ENCODE measurements at regions not wholly inside any gene's neighbourhood (a gene's known extent, or its start where the extent isn't known, plus 50 kb on each side); places are given as distances from the start of the nearest gene placed in this dataset.
"Not testable (repeated sequence)": the region's sequence is repeated elsewhere in the genome, so short reads cannot be mapped to it uniquely, and the experiment has no call there.

DNA sequence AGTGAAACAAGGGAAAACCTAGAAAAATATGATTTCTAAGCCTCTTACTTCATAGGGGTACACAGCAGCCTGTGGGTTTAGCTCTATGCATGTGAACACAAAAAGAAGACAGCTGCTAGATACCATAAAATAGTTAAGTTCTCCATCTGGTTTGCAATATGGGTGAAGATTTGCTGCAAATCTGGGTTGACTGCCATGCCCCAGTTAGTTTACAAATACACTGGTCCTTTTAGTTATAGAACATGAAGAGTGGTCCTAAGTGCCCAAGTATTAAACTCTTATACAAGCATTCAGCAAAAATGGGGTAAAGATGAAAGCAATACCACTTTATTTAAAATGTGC, 176.1 kb downstream of the AEBP2 start:
- Histone ChIP-seq H3K9ac (ENCODE audit: low read depth in 2 of 2, low read length in 2 of 2) (no peak overlapping the region), H3K27me3 (no peaks in the 10 kb centered on the region), H3K4me1 (no peaks in the 10 kb centered on the region), H3K4me3 (no peak overlapping the region), H3K36me3 (no peaks in the 10 kb centered on the region), H3K9me3 (no peaks in the 10 kb centered on the region), H3K27ac (no peak overlapping the region)
- TF ChIP-seq, protein P1, sequence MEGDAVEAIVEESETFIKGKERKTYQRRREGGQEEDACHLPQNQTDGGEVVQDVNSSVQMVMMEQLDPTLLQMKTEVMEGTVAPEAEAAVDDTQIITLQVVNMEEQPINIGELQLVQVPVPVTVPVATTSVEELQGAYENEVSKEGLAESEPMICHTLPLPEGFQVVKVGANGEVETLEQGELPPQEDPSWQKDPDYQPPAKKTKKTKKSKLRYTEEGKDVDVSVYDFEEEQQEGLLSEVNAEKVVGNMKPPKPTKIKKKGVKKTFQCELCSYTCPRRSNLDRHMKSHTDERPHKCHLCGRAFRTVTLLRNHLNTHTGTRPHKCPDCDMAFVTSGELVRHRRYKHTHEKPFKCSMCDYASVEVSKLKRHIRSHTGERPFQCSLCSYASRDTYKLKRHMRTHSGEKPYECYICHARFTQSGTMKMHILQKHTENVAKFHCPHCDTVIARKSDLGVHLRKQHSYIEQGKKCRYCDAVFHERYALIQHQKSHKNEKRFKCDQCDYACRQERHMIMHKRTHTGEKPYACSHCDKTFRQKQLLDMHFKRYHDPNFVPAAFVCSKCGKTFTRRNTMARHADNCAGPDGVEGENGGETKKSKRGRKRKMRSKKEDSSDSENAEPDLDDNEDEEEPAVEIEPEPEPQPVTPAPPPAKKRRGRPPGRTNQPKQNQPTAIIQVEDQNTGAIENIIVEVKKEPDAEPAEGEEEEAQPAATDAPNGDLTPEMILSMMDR (IDR thresholded peaks at IDR 0.05): no peak
- DNase-seq: no peak
- intact Hi-C loops (cut with DNase I): no loop called here

GRCh38 chr12:19616781-19617180, 177.5 kb downstream of the AEBP2 start:
- intact Hi-C loops (cut with DNase I): no loop called here
- TF ChIP-seq, protein P1 (IDR thresholded peaks at IDR 0.05): no peak

GRCh38 chr12:19620222-19620621, 180.9 kb downstream of the AEBP2 start:
- peak; percentile 64 for DNase-seq
- no peak overlapping the region for H3K9ac ChIP-seq (ENCODE audit: low read depth in 2 of 2, low read length in 2 of 2)

More at GRCh38 chr12:19616781-19617180, 177.5 kb downstream of the AEBP2 start:
- Histone ChIP-seq H3K27ac (no peak overlapping the region), H3K36me3 (no peaks in the 10 kb centered on the region), H3K4me1 (no peaks in the 10 kb centered on the region), H3K9ac (ENCODE audit: low read depth in 2 of 2, low read length in 2 of 2) (no peak overlapping the region), H3K9me3 (no peaks in the 10 kb centered on the region), H3K4me3 (no peak overlapping the region), H3K27me3 (no peaks in the 10 kb centered on the region)
- no peak for DNase-seq

DNA sequence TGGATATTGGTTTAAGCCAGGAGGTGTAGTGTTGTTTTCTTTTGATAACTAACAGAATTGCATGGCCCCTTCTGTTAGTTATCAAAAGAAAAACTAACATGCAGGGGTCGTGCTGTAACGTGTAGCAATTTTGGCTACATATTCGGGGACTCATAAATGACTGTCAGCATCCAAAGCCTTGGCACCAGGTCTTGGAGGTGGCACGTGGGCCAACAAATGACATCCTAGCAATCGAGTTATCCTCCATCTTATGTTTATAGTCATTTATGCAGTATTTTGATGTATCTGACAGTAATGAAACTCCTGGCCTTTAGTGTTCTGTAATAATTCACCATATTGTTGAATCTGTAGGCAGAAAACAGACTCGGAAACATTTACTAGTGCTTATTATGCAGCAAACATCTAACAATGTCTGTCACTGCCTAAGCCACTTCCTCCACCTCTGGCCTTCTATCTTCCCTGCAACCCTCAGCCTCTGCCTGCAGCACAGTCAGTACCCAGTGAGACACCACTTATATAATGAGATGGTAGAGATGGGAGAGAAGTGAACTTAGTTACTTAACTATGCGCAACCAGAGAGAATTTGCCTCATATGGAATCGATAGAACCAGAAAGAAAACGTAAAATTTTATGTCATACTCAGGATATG, 184.6 kb downstream of the AEBP2 start:
- Histone ChIP-seq H3K36me3 (no peaks in the 10 kb centered on the region), H3K9me3 (no peaks in the 10 kb centered on the region), H3K27ac (no peak overlapping the region), H3K9ac (ENCODE audit: low read depth in 2 of 2, low read length in 2 of 2) (no peak overlapping the region), H3K27me3 (no peaks in the 10 kb centered on the region), H3K4me3 (no peak overlapping the region), H3K4me1 (no peaks in the 10 kb centered on the region)
- intact Hi-C loops (cut with DNase I): no loop called here
- TF ChIP-seq, protein P1 (IDR thresholded peaks at IDR 0.05): no peak
- DNase-seq: no peak

More at GRCh38 chr12:19620222-19620621, 180.9 kb downstream of the AEBP2 start:
- Histone ChIP-seq H3K9me3 (no peaks in the 10 kb centered on the region), H3K27me3 (no peaks in the 10 kb centered on the region), H3K27ac (no peak overlapping the region), H3K4me3 (no peak overlapping the region), H3K4me1 (no peaks in the 10 kb centered on the region), H3K36me3 (no peaks in the 10 kb centered on the region)
- TF ChIP-seq, protein P1 (IDR thresholded peaks at IDR 0.05): no peak
- intact Hi-C loops (cut with DNase I): no loop called here

GRCh38 chr12:19624491-19624890, 185.2 kb downstream of the AEBP2 start:
- Histone ChIP-seq H3K27me3 (no peaks in the 10 kb centered on the region), H3K4me3 (no peak overlapping the region), H3K36me3 (no peaks in the 10 kb centered on the region), H3K9me3 (no peaks in the 10 kb centered on the region), H3K4me1 (no peaks in the 10 kb centered on the region), H3K9ac (ENCODE audit: low read depth in 2 of 2, low read length in 2 of 2) (no peak overlapping the region), H3K27ac (no peak overlapping the region)
- DNase-seq: no peak
- intact Hi-C loops (cut with DNase I): no loop called here
- TF ChIP-seq, protein P1 (IDR thresholded peaks at IDR 0.05): no peak

DNA sequence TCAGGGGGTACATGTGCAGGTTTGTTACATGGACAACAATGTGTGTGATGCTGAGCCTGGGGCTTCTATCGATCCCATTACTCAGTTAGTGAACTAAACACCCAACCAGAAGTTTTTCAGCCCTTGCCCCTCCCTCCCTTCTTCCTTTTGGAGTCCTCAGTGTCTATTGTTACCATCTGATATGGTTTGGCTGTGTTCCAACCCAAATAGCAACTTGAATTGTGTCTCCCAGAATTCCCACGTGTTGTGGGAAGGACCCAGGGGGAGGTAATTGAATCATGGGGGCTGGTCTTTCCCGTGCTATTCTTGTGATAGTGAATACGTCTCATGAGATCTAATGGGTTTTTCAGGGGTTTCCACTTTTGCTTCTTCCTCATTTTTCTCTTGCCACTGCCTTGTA, 186.3 kb downstream of the AEBP2 start:
- H3K4me1 ChIP-seq; H3K27me3 ChIP-seq; H3K27ac ChIP-seq; intact Hi-C loops (cut with DNase I); H3K36me3 ChIP-seq; H3K9me3 ChIP-seq; DNase-seq; H3K4me3 ChIP-seq; H3K9ac ChIP-seq (ENCODE audit: low read depth in 2 of 2, low read length in 2 of 2): not testable (repeated sequence)

Data from colonic mucosa (tissue), 4 donors.